GM21360 (cell line): ENCODE measurements at regions not wholly inside any gene's neighbourhood (a gene's known extent, or its start where the extent isn't known, plus 50 kb on each side); places are given as distances from the start of the nearest gene placed in this dataset.
A peak's percentile ranks its signal among the peaks of the same experiment; 100 is the strongest.

Experiments used
- ATAC-seq: cut with Tn5 transposase; IDR thresholded peaks from one replicate; pipeline ENCODE4 v1.9.1; 2021; ENCODE audit warnings: mild to moderate bottlenecking, moderate library complexity; ENCODE audit not compliant: unreplicated experiment

DNA sequence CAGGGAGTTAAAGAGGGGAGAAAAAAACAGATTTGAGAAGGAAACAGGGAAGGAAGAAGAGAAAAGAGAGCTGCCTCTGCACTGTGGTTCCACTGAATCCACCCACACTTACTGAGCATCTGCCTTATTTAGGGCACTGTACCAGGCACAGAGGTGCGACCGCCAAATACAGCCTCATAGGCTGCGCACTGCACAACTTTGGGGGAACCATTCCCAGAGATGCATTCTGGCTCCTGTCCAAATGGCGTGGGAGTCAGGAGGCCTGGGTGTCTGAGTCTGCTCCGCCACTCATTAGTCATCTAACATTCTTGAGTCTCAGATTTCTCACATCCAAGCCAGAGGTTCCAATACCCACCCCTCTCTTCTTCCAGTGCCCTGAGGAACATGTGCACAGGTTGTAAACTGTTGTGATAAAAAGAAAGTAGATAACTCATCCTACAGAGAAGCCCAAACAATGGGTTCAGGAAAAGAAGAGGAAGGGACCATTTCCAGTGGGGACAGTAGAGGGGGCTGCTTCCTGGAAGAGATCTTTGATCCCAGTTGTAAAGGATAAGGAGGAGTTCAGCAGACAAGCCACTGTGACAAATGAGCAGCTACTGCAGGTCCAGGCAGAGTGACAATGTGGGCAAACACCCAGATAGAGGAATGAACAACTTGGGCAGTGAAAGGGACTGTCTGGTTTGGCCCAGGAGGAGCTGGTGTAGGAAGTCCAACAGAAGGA lies 254.6 kb downstream of the UACA start:
- no peak for ATAC-seq

DNA sequence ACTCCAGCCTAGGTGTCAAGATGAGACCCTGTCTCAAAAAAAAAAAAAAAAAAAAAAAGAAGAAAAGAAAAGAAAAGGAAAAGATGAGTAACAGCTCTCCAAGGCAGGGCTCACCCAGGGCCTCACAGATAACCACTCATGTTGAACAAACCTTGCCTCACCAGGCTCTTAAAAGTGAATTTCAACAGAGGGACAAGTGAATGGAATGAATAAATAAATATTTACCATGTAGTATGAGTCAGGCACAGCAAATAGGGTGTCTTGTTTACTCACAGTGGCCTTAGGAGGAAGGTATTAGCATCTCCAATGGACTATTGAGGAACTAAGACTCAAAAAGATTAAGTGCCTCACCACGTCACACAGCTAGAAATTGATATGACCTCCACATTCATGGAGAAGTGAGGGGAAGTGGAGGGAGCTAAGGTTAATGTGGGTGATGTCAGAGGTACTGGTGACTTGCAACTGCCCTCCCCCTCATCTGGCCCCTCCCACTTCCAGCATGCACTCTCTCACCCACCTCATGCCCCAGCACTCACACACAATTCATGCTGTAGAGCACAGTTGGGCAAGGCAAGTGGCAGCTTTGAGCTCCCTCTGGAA lies 255.5 kb downstream of the UACA start:
- no peak for ATAC-seq

DNA sequence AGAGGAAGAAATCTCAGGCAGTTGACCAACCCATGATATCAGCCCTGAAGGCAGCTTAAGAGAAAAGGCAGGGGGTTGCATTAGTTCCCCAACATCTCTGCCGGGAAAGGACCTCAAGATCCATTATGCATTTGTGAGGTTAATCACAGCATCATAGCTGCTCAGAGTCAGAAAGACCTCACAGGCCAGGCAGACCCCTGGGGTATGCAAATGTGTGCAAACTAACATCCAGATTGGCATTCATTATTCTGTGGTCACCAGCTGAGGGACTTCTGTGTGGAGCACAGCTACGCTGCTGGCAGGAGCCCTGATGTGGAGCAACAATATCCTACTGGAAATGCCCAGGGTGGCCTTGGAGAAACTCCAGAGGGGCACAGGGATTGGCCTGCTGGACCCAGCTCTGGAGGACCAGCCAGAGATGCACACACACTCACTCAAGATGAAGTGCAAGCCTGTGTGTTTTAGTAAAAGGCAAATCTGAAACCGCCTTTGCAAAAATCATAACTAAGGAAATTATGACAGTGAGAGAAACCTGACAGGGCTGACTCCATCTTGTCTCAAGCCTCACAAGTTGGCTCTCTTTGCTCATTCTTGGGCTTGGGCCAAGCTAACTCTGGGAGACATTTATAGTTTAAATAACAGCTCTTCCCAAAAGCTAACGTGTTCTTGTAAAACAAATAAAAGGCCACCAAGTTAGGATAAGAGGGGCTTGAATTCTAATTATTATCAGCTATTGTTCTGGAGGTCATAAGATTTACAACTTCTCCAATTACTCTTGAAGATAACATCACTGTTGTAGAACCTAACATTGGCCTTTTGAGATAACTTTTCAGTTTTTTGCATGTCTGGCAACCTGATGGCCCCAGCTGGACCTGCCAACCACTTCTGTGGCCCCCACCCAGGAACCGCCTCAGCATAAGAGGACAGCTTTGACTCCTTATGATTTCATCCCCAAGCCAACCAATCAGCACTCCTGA lies 257.1 kb downstream of the UACA start:
- ATAC-seq, result no peak

DNA sequence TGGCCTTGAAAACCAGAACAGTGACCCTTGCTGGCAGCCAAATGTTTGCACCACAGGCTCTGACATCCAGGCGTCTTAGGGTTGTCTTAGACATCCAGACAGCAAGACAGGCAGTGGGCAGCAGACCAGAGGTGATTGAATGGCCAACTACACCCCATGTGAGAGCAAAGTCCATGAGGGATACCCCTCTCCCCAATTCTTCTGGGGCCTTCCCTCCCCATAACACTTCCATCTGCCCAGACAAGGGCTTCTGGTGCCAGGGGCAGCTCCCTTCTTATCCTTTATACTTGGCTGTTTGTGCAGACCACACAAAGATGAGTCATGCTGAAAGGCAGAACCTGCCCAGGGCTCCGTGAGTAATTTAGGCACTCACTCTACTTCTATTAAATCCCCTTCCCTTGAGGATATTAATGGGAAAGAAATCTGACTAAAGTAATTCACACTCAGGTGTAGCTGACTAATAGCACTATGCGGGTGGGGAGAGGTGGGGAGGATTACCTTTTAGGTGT lies 257.9 kb downstream of the UACA start:
- no peak for ATAC-seq

DNA sequence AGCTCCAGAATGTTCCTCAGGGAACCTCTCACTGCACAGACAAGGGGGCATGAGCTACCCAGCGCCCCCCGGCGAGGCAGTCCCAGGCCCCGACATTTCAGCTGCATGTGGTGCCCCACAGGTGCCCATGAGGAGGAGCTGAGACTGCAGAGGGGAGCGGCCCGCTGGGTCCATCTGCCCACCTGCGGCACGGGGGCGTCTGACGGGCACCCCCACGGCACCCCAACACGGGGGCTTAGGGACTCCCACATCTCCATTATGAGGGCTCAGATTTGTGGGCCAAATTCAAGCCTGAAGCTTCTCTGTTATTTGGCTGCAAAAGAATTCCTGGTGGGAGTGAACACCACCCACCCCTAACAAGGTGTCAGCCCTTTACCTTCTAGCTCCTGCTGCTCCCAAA lies 258.4 kb downstream of the UACA start:
- no peak for ATAC-seq

DNA sequence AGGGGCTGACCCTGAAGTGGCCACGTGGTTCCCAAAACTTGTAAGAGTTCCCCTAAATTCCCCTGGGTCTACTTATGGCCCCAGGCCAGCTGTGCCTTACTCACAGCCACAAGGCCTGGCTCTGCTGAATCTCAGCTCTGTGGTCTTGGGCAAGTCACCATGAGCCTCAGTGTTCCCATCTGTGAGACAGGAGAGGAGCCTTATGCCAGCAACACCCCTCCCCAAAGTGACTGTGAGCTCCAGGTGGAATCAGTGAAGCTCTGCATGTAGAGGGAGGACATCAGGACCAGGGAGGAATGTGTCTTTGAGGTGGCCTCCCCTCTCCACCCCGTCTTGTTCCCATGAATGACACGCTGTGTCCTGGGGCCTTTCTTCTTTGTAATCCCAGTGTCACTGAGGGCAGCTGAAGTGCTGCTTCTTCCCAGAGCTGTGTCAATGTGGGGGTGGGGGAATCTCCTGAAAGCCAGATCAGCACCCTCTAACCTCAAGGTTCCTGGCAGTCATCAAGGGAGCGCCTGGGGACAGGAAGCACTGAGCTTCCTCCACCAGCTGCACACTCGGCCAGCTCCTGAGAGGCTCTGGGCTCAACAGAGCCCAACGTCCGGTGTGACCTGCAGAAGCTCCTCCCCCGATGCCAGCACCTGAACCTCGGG lies 258.9 kb downstream of the UACA start:
- peak; percentile 44 for ATAC-seq

DNA sequence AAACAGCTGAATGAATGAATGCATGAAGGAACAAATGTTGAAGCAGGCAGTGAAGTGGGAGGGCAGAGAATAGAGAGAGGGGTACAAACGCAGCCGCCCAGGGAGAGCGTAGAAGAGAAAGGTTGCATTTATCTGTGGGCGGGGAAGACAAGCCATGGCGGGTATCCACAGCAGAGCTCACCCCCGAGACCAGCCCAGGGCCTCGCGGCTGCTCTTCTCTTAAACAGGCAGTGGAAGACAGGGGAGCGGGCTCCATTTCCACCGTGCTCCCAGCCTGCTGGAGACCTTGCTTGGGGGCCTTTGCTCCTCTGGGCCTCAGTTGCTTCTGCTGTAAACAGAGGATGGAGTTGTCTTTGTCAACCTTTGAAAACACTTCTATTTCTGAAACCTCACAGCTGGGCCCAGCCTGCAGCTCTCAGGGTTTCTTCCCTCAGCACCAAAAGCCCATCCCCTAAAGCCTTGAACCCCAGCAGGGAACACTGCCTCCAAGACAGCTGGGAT lies 259.5 kb downstream of the UACA start:
- ATAC-seq, result no peak

DNA sequence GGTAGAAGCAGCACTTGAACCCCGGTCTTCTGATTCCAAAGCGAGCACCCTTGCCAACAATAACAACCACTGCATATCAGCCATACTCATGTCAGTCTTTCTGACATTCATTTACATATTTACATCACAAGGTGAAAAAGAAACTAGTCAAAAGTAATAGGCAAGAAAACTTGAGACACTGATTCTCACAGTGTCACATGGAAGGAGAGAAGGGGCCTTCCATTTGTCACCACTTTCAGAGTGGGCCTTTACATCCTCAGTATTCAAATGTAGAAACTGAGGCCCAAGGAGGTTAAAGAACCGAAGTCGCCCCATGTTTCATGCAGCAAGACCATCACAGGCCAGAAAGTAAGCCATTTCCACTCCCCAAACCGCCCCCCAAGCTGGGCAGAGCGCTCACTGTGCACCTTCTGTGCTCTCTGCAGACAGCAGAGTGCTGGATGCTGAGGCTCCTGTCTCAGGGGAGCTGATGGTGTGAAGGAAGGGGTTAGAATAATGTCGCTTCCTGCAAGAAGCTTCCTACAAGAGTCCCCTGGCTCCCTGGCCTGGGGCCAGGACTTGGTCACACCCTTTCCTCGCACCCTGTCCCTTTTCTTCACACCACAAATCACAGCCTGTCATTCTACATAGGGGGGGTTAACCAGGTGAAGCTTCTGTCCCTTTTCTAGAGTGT lies 260.1 kb downstream of the UACA start:
- no peak for ATAC-seq

DNA sequence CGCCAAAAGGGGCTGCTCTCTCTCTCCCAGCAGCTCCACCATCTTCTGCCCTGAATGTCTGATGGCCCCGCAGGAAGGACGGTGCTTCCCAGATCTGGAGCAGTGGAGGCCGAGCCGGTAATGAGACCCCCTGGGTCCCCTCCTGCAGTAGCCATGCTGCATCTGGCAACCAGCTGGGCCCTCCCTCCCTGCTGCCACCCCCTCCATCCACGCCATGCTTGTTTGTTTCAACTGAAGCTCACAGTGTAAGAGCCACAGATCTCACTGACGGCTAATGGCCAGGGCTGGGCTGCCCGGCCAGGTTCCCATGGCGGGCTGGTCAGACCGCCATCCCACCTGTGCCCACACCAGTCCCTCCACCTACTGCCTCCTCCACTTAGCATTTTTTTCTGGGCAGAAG lies 260.8 kb downstream of the UACA start:
- ATAC-seq, result no peak

DNA sequence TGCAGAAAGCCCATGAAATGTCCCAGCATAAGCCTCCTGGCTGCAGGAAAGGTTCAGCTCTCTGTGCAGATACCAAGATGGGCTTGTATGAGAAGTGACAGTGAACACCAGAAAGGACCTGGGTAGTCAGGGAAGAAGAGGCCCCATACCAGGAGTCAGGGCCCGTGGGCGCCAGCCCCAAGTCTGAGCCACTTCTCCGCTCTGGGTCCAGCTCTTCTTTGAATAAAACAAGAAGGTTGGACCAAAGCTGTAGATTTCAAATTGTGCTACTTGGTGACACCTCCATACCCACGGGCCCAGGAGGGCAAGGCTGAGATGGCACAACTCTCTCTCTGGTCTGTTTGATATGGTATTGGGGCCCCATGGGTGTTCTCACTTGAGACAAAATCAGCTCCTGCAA lies 261.5 kb downstream of the UACA start:
- ATAC-seq, result no peak

DNA sequence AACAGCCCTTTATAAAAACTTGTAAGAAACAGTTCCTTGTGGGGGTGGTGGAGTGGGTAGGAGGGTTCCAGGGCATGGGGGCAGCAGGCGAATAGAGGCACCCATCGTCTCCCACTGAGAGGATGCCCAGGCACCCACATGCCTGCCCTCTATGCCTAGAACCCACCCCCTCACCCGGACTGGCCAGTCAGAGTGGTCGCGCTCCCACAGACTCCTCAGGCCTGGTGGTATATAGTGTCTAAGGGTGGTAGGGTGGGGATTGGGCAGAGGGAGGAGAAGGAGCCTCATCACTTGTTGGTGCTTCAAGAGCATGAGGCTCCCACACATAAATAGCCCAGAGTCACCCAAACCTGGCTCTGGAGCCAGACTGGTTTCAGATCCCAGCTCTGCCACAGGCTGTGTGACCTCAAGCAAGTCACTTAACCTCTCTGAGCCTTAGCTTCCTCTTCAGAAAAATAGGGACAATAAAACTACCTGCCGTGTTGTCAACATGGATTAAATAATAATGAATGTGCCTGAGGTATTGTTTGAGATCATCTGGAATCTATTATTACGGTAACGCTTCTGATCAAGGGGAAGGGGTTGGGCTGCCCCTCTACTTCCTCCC lies 262.1 kb downstream of the UACA start:
- no peak for ATAC-seq

DNA sequence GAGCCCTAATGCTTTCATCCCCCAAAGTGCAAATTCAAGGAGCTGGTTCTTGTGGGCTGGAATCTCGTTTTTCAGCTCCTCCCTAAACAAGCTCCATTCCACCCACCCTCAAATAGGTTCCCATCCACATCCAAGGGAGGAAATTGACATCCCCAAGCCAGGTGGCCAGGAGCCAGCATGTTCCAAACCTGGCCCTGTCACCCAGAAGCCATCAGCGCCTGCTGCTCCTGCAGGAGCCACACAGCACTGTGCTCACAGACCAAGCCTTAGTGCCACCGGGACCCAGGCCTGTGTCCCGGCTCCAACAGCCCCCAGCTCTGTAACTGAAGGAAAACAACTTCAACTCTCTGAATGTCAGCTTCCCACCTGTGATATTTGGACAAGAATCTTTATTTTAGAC lies 263.6 kb downstream of the UACA start:
- no peak for ATAC-seq

DNA sequence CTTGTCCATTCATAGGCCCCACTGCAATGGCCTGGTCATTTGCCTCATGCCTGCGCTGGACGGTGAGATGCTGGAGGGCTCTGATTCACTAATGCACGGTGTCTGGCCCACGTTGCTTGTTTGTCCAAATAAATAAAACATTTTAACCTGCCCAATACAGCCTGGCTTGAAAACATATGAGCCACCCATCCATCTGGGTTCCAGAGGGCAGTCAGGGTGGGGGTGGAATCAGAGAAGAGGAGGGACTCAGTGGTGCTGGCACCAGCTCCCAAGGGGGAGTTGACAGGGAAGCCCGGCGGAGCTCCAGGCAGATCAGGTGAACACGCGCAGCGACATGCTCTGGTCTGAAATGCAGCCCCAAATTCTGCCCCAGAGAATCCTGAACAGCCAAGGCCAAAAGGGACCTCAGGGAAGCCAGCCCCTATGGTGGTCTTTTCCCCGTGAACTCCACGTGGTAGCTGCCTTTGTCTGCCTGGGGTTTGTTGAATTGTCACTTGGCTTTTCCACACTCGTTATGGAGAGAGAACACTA lies 265.2 kb downstream of the UACA start:
- ATAC-seq, result no peak

DNA sequence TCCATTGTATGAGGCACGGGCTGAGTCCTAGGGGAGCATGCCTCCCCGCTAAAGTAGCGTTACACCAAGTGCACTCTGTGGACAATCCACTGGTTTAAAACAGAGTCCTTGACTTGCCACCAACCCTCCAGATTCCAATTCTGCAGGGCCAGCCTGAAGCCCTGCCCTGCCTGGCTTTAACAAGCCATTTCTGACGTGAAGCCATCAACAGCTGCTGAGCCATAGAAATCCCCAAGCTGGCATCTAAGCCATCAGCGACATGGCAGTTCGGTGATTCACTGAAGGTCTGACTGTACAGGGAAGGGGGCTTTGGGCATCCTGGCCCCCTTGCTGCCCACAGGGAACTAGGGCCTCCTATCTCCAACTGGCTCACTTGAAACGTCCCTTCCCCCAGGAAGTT lies 265.7 kb downstream of the UACA start:
- no peak for ATAC-seq

DNA sequence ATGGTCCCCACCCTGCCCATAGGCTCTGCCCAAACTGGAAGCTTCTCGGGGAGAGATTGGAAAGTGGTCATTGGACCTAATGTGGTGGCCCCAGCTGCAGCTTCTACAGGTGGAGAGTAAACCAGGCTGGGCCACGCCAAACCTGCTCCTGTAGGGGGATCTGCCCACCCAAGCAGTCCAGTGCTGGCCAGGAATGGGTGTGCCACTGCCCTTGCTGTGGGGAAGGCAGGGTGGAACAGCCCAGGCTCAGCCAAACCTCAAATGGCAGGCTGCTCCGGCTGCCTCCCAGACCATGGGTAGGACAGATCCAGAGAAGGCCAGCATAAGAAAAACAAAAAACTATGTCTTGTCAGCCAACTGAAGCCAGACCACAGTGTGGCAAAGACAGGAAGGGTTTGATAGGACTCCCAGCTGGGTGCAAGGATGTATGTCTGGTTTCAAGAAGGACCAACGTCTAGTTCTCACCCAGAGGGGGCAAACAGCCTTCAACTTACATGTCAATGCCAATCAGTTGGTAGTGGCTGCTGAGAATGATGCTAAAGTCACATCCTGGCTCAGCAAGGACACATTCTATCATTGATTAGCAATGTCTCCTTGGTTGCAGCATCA lies 267.3 kb downstream of the UACA start:
- no peak for ATAC-seq

DNA sequence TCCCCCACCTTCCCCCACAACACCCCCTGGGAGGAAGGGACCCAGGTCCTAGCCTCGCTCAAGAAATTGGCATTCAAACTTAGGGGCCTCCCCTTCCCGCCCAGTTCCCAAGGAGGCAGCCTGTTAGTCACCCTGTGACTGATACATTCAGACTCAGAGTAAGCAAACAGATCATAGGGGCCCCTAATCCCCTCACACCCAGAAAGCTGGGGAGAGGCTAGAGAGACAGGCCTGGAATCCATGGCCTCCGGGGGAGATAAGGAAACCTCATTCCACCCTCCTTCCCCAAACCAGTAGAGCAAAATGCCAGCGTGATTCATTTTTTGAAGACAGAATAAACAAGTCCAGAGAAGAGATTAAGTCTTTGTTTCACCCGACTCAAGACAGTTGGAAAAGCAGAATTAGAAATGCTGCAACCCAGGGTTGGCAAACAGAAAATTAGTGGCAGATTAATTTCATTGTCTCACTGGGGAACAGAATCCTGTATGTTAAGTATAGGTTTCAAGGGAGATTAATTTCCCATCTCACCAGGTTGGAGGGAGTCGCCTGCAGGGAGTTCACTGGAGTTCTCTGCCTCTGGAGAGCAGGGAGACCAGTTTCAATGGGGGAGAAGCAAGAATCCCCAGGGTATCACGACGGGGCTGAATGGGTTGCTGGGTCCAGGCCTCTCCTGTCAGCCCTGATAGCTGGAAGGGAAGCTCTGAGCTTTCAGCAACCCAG lies 268.3 kb downstream of the UACA start:
- no peak for ATAC-seq

DNA sequence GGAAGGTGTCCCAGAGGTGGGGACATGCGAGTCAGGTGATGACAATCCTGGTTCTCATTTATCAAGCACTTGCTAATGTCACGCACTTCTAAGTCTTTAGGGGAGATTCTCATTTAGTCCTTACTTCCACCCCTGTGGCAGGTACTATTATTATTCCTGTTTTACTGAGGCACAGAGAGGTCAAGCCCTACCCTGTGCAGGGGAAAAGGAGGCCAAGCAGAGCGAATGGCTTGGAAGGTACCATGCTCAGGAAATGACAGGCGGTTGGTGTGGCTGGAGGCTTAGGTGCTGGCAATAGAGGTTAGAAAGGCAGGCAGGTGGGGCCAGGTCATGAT lies 268.9 kb downstream of the UACA start:
- no peak for ATAC-seq

DNA sequence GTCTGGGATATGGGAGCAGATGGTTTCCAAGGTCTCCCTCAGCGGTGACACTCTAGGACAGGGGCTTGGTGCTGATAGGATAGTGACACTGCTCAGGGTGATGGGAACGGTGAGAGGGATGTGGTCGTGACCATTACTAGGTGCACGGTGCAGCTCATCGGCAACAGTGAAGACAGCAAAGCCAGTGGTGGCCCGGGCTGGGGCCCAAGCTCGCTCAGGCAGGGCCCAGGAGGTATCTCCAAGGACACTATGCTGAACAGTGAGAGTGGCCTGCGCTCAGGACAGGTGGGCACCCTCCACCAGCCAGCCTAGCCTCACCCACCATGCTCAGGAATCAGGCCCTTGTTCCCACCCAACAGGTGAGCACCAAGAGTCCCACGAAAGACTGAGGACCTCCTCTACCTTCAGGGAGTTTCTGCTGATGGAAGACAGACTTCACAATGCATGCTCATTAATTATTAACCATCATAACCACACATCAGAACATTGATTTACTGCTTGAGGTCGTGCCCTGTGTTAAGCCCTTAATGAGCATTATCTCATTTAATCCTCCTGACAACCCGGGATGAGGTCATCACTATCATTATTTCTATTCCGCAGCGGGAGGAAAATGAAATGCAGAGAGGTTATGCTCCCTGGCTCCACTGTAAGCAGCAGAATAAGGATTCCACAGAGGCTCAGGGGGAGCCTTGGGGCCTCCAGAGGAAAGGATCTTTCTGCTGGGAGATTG lies 269.4 kb downstream of the UACA start:
- no peak for ATAC-seq
